MM.1S (cell line): ENCODE measurements at regions not wholly inside any gene's neighbourhood (a gene's known extent, or its start where the extent isn't known, plus 50 kb on each side); places are given as distances from the start of the nearest gene placed in this dataset.

Source experiments
- DNase-seq: peaks from one replicate; pipeline ENCODE4 v3.0.0-alpha.2; 2015
- H2AFZ ChIP-seq: fragments of 300-600 bp; sonication (generic); 2 replicates; pipeline ENCODE4 v1.6.0; 2016; ENCODE audit warnings: antibody characterized with exemption, low read length
- H3F3A ChIP-seq: fragments of 300-600 bp; sonication (generic); 2 replicates; pipeline ENCODE4 v1.6.1; 2016; ENCODE audit warnings: mild to moderate bottlenecking, antibody characterized with exemption, low read length, moderate library complexity, mixed read lengths; ENCODE audit not compliant: insufficient read depth
- H3K27ac ChIP-seq: fragments of 300-600 bp; sonication (generic); 2 replicates; pipeline ENCODE4 v1.5.1; 2016; ENCODE audit warnings: mild to moderate bottlenecking, low read length
- H3K27me3 ChIP-seq: fragments of 300-600 bp; sonication (generic); replicated peaks from 2 replicates; pipeline ENCODE4 v1.6.0; 2016; ENCODE audit warnings: low read length; ENCODE audit not compliant: insufficient read depth
- H3K36me3 ChIP-seq: fragments of 300-600 bp; sonication (generic); replicated peaks from 2 replicates; pipeline ENCODE4 v1.6.1; 2016; ENCODE audit warnings: mild to moderate bottlenecking, low read length, mixed read lengths; ENCODE audit not compliant: insufficient read depth
- H3K4me1 ChIP-seq: fragments of 300-600 bp; sonication (generic); 2 replicates; pipeline ENCODE4 v1.6.1; 2016; ENCODE audit warnings: low read length, mixed read lengths
- H3K4me2 ChIP-seq: fragments of 300-600 bp; sonication (generic); 2 replicates; pipeline ENCODE4 v1.6.0; 2016; ENCODE audit warnings: low read depth, low read length
- H3K4me3 ChIP-seq: fragments of 300-600 bp; sonication (generic); 2 replicates; pipeline ENCODE4 v1.5.1; 2016; ENCODE audit warnings: low read length, mixed read lengths
- H3K79me2 ChIP-seq: fragments of 300-600 bp; sonication (generic); 2 replicates; pipeline ENCODE4 v1.6.1; 2016; ENCODE audit warnings: mixed run types, low read length, mixed read lengths
- H3K9ac ChIP-seq: fragments of 300-600 bp; sonication (generic); 2 replicates; pipeline ENCODE4 v1.6.1; 2016; ENCODE audit warnings: low read length, mixed read lengths
- H3K9me2 ChIP-seq: fragments of 300-600 bp; sonication (generic); replicated peaks from 2 replicates; pipeline ENCODE4 v1.6.1; 2016; ENCODE audit warnings: mild to moderate bottlenecking, low read length, mixed read lengths; ENCODE audit not compliant: insufficient read depth
- H3K9me3 ChIP-seq: fragments of 300-600 bp; sonication (generic); replicated peaks from 2 replicates; pipeline ENCODE4 v1.6.1; 2016; ENCODE audit warnings: mild to moderate bottlenecking, low read length, mixed read lengths; ENCODE audit not compliant: insufficient read depth
- H4K20me1 ChIP-seq: fragments of 300-600 bp; sonication (generic); 2 replicates; pipeline ENCODE4 v1.6.1; 2016; ENCODE audit warnings: mild to moderate bottlenecking, low read length, moderate library complexity, mixed read lengths; ENCODE audit not compliant: insufficient read depth
- EZH2 ChIP-seq: fragments of 300-600 bp; sonication (generic); optimal IDR thresholded peaks from 2 replicates; pipeline ENCODE3; 2017; ENCODE audit warnings: low read depth, mild to moderate bottlenecking, antibody characterized with exemption, low read length, mixed read lengths
- EZH2phosphoT487 ChIP-seq: fragments of 300-600 bp; sonication (generic); IDR thresholded peaks from 2 replicates; pipeline ENCODE4 v1.6.1; 2018; ENCODE audit warnings: antibody characterized with exemption, low read length
- TF ChIP-seq, protein P1 (sequence below): fragments of 300-600 bp; sonication (generic); IDR thresholded peaks from 2 replicates; pipeline ENCODE4 v1.5.1; 2016; ENCODE audit warnings: antibody characterized with exemption, low read length, mixed read lengths

GRCh38 chr5:97851036-97851435 is 668.0 kb upstream of the RIOK2 start:
- Histone ChIP-seq H3K4me2 (no peak overlapping the region), H3K9me3 (no peaks in the 10 kb centered on the region), H3K27ac (no peak overlapping the region), H2AFZ (no peak overlapping the region), H3K9me2 (no peaks in the 10 kb centered on the region), H3K27me3 (no peaks in the 10 kb centered on the region), H3K4me3 (no peak overlapping the region), H3K36me3 (no peaks in the 10 kb centered on the region), H4K20me1 (no peaks in the 10 kb centered on the region), H3F3A (no peaks in the 10 kb centered on the region), H3K79me2 (no peaks in the 10 kb centered on the region), H3K9ac (no peak overlapping the region), H3K4me1 (no peaks in the 10 kb centered on the region)
- DNase-seq, result no peak
- TF ChIP-seq EZH2 (no peak), EZH2phosphoT487 (no peak)
- TF ChIP-seq, protein P1, sequence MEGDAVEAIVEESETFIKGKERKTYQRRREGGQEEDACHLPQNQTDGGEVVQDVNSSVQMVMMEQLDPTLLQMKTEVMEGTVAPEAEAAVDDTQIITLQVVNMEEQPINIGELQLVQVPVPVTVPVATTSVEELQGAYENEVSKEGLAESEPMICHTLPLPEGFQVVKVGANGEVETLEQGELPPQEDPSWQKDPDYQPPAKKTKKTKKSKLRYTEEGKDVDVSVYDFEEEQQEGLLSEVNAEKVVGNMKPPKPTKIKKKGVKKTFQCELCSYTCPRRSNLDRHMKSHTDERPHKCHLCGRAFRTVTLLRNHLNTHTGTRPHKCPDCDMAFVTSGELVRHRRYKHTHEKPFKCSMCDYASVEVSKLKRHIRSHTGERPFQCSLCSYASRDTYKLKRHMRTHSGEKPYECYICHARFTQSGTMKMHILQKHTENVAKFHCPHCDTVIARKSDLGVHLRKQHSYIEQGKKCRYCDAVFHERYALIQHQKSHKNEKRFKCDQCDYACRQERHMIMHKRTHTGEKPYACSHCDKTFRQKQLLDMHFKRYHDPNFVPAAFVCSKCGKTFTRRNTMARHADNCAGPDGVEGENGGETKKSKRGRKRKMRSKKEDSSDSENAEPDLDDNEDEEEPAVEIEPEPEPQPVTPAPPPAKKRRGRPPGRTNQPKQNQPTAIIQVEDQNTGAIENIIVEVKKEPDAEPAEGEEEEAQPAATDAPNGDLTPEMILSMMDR, result no peak

DNA sequence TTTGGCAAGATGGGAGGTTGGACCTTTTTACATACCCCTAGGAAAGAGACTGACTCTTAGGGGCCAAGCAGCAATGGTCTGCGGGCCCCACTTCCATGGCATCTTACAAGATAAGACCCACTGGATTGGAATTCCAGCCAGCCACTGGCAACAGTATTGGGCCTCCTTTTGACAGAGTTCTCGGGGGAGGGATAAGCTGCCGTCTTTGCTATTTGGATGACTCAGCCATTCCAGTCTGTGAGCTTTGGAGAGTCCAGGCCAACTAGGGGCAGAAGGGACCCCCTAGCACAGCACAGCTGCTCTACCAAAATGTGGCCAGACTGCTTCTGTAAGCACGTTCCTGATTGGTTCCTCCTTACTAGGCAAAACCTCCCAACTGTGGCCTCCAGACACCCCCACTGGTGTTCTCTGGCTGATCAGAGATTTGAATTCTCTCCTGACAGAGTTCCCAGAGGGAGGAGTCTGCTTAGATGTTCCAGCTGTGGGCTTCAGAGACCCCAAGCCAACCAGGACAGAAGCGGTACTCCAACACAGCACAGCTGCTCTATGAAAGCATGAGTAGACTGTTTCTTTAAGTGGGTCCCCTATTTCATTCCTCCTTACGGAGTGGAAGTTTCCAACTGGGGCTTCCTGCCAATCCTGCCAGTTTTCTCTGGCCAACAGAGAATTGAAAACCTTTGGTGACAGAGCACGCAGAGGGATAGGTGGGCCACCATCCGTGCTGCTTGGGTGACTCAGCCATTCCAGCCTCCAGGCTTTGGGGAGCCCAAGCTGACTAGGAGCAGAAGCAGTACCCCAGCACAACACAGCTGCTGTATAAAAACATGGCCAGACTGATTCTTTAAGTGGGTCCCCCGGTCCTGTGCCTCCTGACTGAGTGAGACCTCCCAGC is 672.1 kb upstream of the RIOK2 start:
- H3K9ac ChIP-seq, result no peak overlapping the region
- H3K4me1 ChIP-seq, result no peaks in the 10 kb centered on the region
- no peaks in the 10 kb centered on the region for H3K79me2 ChIP-seq
- no peaks in the 10 kb centered on the region for H3K9me2 ChIP-seq
- no peak overlapping the region for H3K4me2 ChIP-seq
- H3K27ac ChIP-seq, result no peak overlapping the region
- H3F3A ChIP-seq, result no peaks in the 10 kb centered on the region
- no peak overlapping the region for H2AFZ ChIP-seq
- H3K27me3 ChIP-seq, result no peaks in the 10 kb centered on the region
- no peaks in the 10 kb centered on the region for H3K36me3 ChIP-seq
- no peak for DNase-seq
- TF ChIP-seq EZH2phosphoT487 (no peak), EZH2 (no peak)
- TF ChIP-seq, protein P1, result no peak
- no peak overlapping the region for H3K4me3 ChIP-seq
- no peaks in the 10 kb centered on the region for H4K20me1 ChIP-seq
- no peaks in the 10 kb centered on the region for H3K9me3 ChIP-seq

GRCh38 chr5:97874491-97874890 is 691.4 kb upstream of the RIOK2 start:
- H3K9ac ChIP-seq, result no peak overlapping the region
- no peak overlapping the region for H2AFZ ChIP-seq
- H3K27ac ChIP-seq, result no peak overlapping the region
- no peaks in the 10 kb centered on the region for H3K9me3 ChIP-seq
- TF ChIP-seq EZH2phosphoT487, result no peak
- TF ChIP-seq, protein P1, result no peak
- TF ChIP-seq EZH2, result no peak
- no peak overlapping the region for H3K4me2 ChIP-seq
- no peaks in the 10 kb centered on the region for H4K20me1 ChIP-seq
- H3K9me2 ChIP-seq, result no peaks in the 10 kb centered on the region
- H3K4me3 ChIP-seq, result no peak overlapping the region
- no peaks in the 10 kb centered on the region for H3K27me3 ChIP-seq
- no peaks in the 10 kb centered on the region for H3F3A ChIP-seq
- H3K36me3 ChIP-seq, result no peaks in the 10 kb centered on the region
- no peaks in the 10 kb centered on the region for H3K79me2 ChIP-seq
- no peaks in the 10 kb centered on the region for H3K4me1 ChIP-seq
- DNase-seq, result no peak
